NT2/D1 (cell line): ENCODE measurements at regions not wholly inside any gene's neighbourhood (a gene's known extent, or its start where the extent isn't known, plus 50 kb on each side); places are given as distances from the start of the nearest gene placed in this dataset.

ENCODE experiments used
- SUZ12 ChIP-seq: IDR thresholded peaks from 2 replicates; pipeline ENCODE4 v1.6.1; 2011; ENCODE audit not compliant: insufficient read length, insufficient read depth; ENCODE audit errors: extremely low read depth
- YY1 ChIP-seq: IDR thresholded peaks from 2 replicates; pipeline ENCODE4 v1.6.1; 2011; ENCODE audit not compliant: insufficient read length, insufficient read depth
- ZNF274 ChIP-seq: IDR thresholded peaks from 2 replicates; pipeline ENCODE4 v1.6.1; 2011; ENCODE audit warnings: mild to moderate bottlenecking, low read depth, low read length

DNA sequence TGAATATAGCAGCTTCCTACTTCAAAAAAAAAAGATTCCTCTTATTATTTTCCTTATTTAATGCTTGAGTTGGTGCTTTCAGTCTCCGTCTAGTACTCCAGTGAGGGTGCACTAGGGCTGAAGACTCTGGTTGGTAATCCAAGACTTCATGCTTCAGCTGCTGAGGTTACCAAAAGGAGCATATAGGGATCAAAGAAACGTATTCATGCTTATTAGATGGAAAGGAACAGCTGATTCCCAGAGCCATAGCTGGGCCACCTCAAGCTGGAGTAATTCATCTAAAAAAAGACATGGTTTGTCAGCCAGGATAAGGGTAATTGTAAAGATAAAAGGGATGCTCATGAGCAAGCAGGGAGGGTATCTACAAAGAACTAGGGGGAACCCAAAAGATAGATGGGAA is 131.7 kb upstream of the FAM47B start:
- no peak for TF ChIP-seq ZNF274
- no peak for TF ChIP-seq YY1
- TF ChIP-seq SUZ12, result no peak
